HG02981 (cell line): ENCODE measurements at regions not wholly inside any gene's neighbourhood (a gene's known extent, or its start where the extent isn't known, plus 50 kb on each side); places are given as distances from the start of the nearest gene placed in this dataset.
"Not testable (repeated sequence)": the region's sequence is repeated elsewhere in the genome, so short reads cannot be mapped to it uniquely, and the experiment has no call there.

ENCODE experiments used
- ATAC-seq: cut with Tn5 transposase; IDR thresholded peaks from one replicate; pipeline ENCODE4 v1.9.1; 2021; ENCODE audit warnings: mild to moderate bottlenecking, moderate library complexity; ENCODE audit not compliant: unreplicated experiment

DNA sequence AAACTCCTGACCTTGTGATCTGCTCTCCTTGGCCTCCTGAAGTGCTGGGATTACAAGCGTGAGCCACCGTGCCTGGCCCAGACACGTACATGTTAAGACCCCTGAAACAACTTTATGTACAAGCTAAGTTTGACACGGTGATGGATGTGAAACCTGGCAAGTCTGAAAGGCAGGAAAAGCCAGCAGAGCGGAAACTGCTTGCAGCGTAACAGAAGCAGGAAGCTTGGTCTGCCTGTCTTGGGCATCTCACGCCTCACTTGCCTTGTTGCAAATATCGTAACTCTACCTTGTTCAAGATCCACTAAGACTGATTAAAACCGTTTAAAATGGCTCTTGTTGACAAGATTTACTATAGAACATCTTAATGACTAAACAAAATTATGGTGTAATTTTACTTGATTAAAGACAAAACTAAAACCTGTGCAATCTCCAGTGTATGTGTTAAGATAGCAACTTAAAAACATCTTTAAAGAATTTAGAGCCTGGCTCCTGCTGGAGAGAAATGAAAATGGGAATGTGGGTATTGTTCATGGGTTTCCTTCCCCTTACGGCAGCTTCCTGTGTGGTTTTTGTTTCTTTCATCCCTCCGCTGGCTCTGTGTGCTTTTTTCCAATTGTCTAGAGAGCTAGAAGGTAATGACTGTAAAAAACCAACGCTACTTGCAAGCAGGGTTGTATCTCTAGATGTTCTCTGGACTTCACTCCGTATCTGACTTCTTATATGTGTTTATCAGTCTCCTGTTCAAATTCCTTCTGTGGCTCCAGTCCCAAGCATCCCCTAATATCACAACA is 477.6 kb downstream of the XYLT1 start:
- no peak for ATAC-seq

GRCh38 chr16:16994831-16995230 is 475.9 kb downstream of the XYLT1 start:
- no peak for ATAC-seq

DNA sequence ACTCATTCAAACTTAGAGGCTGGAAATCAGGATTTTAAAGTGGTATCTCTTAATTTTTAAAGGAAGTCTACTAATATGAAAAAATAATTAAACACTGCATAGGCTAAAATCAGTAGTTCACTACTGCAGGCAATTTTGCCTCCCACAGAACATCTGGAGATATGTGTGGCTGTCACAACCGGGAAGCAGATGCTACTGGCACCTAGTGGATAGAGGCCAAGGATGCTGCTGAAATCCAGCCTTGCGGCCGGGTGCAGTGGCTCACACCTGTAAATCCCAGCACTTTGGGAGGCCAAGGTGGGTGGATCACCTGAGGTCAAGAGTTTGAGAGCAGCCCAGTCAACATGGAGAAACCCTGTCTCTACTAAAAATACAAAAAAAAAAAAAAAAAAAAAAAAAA is 473.9 kb downstream of the XYLT1 start:
- ATAC-seq, result no peak

DNA sequence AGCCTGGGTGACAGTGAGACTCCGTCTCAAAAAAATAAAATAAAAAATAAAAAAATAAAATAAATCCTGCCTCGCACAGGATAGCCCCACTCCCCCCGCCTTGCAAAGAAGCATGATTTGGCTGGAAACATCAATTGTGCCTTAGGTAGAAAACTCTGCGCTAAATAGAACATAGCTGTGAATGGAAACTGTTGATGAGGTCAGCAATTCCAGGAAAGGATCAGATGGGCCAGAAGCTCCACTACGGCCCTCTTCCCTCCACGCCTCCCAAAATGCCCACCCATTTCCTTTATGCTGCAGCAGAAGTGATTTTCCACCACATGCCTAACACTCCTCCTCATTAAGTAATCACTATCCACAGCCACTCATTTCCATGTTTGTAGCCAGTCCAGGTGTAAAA is 473.4 kb downstream of the XYLT1 start:
- no peak for ATAC-seq

DNA sequence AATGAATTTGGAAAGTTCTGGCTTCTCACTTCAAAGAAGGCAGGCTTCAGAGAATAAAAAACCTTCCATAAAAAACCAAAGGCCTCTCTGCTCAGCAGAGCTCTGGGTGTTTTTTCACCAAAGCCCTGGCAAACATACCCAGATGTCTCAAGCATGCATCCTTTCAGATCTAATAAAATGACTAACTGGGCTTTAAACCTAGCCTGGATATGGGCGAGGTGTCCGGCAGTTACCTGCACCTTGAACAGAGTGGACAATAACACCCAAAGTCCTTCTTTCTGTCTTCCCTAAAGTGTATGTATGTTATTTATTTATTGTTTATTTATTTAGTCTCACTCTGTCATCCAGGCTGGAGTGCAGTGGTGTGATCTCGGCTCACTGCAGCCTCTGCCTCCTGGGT is 469.3 kb downstream of the XYLT1 start:
- ATAC-seq, result no peak

DNA sequence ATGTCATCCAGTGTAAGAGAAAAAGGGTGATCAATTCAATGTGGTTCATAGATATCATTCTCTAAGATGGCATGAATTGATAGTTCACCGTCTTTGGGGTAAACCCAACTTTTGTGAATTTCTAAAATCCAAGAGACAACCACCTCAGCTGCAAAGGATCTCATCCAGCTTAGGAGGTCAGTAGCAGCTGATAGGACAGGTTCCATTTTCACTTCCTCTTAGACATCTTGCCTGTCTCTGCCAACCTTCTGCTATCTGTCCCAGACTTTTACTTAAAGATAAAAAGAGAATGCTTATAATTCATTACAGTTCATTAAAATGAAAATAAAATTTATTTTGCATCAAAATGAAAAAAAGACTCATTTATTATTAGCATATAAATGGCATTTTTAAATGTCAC is 468.2 kb downstream of the XYLT1 start:
- peak; percentile 56 for ATAC-seq

GRCh38 chr16:17005963-17006362 is 464.8 kb downstream of the XYLT1 start:
- ATAC-seq, result not testable (repeated sequence)

GRCh38 chr16:17011712-17012111 is 459.0 kb downstream of the XYLT1 start:
- ATAC-seq, result no peak

DNA sequence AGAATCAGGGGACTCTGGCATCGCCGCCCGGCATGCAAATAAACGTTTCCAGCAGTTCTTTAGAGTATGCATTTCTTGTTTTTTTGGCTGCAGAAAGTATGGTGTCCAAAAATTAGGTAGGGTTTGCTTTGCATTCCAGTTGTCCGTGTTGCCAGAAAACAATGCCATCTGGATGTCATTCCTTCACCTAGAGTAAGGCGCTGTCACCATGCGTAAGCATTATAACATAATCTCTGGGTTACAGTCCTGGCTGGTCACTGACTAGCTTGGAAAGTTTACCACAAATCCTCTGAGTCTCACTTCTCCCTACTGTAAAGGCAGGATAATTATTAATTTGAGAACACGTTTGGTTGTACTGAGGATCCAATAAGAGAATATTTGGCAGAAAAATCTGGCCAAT is 457.7 kb downstream of the XYLT1 start:
- no peak for ATAC-seq

GRCh38 chr16:17014484-17015121 is 456.2 kb downstream of the XYLT1 start:
- ATAC-seq, result no peak

DNA sequence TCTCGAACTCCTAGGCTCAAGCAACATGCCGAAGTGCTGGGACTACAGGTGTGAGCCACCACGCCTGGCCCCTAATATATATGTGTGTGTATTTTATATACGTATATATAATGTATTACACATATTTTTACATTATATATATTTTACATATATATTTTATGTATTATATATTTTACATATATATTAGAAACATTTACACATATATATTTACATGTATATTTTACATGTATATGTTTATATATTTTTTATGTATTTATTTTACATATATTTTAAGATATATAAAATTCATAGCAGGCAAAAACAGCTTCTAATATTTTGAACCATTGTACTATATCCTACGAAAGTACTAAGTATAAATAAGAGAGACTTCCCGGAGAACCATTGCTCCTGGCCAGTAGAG is 455.1 kb downstream of the XYLT1 start:
- ATAC-seq, result no peak

DNA sequence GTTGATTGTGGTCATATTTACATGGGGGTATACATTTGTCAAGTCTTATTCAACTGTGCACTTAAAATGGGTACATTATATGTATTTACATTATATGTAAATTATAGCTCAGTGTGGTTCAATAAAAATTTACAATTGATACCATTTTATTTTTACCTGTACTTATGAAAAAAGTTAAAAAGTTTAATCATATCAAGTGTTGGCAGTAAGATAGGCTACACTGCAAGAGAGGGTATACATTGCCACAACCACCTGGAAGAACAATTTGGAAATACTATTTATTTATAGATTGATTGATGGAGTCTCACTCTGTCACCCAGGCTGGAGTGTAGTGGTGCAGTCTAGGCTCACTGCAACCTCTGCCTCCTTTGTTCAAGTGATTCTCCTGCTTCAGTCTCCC is 453.3 kb downstream of the XYLT1 start:
- no peak for ATAC-seq

DNA sequence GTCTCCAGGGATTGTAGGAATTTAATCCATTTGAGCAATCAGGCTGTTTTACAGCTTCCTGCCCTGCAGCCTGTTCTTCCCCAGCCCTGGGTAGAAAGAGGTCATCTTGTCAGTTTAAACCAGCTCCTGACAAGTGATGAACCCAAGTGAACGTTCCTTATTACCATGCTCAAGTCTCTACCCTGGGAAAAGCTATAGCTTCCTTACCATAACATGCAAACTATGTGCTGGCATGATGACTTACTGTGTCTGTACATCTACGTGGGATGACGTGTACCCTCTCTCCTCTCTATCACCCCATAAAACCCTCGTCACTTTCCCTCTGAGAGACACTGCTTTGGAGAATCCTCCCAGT is 452.2 kb downstream of the XYLT1 start:
- no peak for ATAC-seq

DNA sequence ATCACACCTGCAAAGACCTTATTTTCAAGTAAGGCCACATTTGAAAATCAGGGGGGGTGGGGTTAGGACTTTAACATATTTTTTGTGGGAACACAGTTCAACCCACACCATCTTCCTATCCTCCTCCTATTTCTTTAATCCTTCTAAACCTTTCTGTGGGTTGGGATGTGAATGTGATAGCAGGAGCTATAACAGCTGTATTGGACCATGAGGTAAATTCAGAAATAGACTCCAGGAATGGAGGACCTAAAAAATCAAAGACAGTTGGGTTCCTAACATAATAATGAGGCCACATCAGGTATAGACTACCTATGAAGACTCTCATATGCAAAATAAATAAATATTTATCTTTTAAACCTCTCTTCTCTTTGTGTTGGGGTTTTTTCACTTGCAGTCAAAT is 451.4 kb downstream of the XYLT1 start:
- no peak for ATAC-seq

DNA sequence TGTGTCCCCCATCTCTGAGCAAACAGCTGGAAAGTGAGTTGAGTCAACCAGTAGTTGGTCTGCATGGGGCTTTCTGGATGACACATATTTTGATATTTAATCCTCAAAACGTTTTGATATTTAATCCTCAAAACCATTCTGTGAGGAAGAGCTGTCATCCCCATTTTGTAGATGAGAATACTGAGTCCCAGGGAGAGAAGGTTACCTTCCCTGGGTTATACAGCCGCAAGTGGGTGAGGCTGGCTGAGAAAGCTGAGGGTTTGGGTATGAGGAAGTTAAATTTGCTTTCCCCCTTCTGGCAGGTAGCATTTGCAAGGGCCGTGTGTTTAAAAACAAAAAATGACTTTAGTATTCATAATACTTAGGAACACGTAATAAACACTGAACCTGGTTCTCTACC is 447.2 kb downstream of the XYLT1 start:
- no peak for ATAC-seq

DNA sequence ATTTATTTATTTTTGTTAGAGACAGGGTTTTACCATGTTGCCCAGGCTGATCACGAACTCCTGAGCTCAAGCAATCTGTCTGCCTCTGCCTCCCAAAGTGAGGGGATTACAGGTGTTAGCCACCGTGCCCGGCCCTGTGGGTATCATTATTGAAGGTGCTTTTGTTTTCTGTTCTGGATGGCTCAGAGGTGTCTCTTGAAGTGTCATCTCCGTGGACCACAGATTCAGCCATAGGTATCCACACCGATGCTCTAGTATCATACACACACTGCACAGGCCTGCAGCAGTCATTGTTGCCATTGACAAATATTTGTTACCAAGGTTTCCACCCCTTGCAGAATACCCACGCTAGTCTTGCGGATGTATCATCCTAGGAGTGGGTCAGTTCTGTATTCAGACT is 446.2 kb downstream of the XYLT1 start:
- ATAC-seq, result no peak

GRCh38 chr16:17026600-17027242 is 444.0 kb downstream of the XYLT1 start:
- ATAC-seq, result peak; percentile 86

DNA sequence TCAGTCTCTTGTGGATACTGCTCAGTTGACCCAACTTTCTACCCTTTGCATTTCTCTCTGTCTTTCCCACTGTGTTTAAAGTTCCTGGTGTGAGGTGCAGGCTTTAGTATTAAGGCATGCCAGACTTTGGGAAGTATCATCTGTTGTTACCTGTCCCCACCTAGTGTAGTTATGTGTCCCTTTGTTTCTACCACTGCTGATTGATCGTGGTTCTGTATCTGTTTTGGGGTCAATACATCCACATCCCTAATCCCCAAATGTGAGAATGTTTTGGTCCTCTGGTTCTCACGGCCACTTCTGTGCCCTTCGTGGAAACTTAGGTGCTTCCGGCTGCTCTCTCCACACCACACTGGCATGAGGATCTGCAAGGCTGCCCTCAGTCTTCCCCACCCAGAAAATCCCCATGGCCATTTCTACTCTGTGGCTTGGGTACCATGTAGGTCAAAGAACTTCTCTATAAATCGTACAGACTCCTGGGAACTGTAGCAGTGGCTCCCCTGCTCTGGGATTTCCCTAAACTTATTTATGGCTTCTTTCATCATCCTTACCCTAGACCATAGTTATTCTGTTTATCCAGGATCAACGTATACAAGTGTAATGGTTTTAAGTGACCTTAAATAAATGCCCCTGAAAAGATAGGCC is 443.2 kb downstream of the XYLT1 start:
- peak; percentile 44 for ATAC-seq

- no peak for ATAC-seq
Measured at GRCh38 chr16:17029602-17030350, 441.0 kb downstream of the XYLT1 start.

DNA sequence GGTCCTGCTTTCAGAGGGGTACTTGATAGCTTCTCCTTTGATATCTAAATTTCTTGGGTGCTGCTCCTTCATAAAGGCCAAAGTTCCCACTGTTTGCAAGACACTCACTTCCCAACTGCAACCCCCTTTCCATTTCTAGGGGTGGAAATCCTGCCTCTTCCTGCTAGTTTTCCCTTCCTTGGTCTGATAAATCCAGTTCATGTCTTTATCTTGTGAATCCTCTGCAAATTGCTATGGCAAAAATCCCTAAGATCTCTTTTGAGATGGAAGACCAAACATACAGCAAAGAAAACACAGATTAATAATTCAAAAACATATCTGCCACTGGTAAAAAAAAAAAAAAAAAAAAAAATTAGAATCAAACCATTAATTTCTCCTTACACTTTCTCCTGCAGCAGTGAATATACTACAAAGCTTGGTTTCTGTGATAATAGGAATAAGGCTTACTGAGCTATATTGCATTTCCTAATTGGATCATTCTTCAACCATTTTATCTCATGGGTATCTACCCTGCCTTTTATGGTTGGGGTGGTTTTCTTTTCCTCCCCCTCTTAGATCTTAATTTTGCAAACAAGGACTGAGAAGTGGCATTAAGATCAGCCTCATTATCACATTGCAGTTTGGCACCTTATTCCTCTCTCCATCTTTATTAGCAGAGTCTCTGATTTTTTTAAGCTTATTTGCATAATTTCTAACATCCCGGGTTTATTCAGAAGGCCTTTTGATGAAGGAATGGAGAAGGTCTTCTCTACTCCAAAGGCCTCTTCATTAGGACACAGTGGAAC is 439.1 kb downstream of the XYLT1 start:
- no peak for ATAC-seq
